Right atrium auricular region (tissue), 2 donors: ENCODE measurements at regions not wholly inside any gene's neighbourhood (a gene's known extent, or its start where the extent isn't known, plus 50 kb on each side); places are given as distances from the start of the nearest gene placed in this dataset.
A peak's percentile ranks its signal among the peaks of the same experiment; 100 is the strongest.

Experiments
- DNase-seq: peaks from one replicate; pipeline ENCODE4 v3.0.0-alpha.2; 2019; ENCODE audit warnings: low spot score
- H3K27ac ChIP-seq, 2 donors: fragments of 200-600 bp; sonication (generic); 1 replicate in 1 of 2; 2 replicates in 1 of 2; pipeline ENCODE4 v1.5.1; 2016 to 2019
- H3K27me3 ChIP-seq, 2 donors: fragments of 200-600 bp; sonication (generic); one replicate each; pipeline versions ENCODE4 v1.5.1 to v1.6.0; 2017 to 2019
- H3K36me3 ChIP-seq: fragments of 200-600 bp; sonication (generic); one replicate; pipeline ENCODE4 v1.5.1; 2016
- H3K4me1 ChIP-seq, 2 donors: fragments of 200-600 bp; sonication (generic); one replicate each; pipeline versions ENCODE4 v1.5.1 to v1.6.0; 2017 to 2019
- H3K4me3 ChIP-seq, 2 donors: fragments of 200-600 bp; sonication (generic); 1 replicate in 1 of 2; 2 replicates in 1 of 2; pipeline ENCODE4 v1.5.1; 2017 to 2019; ENCODE audit warnings: mild to moderate bottlenecking in 1 of 2, moderate library complexity in 1 of 2
- H3K9me3 ChIP-seq, 2 donors: fragments of 200-600 bp; sonication (generic); one replicate each; pipeline ENCODE4 v1.5.1; 2019
- TF ChIP-seq, protein P1 (sequence below), 2 donors: fragments of 200-600 bp; sonication (generic); IDR thresholded peaks; one replicate each; pipeline ENCODE4 v1.5.1; 2019; ENCODE audit warnings: antibody characterized with exemption in 2 of 2

DNA sequence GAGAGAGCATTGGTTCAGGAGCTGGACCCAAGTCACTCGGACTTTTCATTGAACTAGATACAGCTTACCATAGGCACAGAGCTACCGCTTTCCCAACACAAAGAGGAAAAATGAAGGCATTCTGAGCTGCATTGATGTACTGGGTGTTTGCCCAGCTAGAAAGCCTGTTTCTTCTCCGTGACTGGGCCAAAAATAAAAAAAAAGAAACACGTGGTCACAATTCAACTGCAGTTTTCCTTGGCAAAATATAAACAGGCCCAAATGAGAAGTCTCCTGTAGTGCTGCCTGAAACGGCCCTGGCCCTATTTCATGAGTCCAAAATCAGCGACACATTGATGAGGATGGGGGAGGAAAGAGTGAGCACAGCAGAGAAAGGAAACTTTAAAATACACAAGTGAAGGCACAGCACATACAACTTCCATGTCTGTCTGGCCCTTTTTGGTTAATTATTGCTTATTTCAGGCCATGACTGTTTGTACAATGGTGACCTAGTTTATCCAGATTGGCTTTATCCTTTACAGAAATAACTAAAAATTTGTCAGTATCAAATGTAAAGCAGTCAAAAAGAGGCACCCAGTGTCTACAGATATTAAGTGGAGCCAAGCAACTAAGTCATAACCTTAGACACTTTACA lies 179.7 kb downstream of the ICOS start:
- Histone ChIP-seq H3K36me3 (no peaks in the 10 kb centered on the region), H3K27me3 (no peaks in the 10 kb centered on the region), H3K9me3 (no peaks in the 10 kb centered on the region), H3K4me1 (peaks cover 0 to 45% of the 10 kb centered on the region in 2 donors), H3K4me3 (no peak overlapping the region), H3K27ac (peak overlapping the region; percentile 14 to 52)
- TF ChIP-seq, protein P1, sequence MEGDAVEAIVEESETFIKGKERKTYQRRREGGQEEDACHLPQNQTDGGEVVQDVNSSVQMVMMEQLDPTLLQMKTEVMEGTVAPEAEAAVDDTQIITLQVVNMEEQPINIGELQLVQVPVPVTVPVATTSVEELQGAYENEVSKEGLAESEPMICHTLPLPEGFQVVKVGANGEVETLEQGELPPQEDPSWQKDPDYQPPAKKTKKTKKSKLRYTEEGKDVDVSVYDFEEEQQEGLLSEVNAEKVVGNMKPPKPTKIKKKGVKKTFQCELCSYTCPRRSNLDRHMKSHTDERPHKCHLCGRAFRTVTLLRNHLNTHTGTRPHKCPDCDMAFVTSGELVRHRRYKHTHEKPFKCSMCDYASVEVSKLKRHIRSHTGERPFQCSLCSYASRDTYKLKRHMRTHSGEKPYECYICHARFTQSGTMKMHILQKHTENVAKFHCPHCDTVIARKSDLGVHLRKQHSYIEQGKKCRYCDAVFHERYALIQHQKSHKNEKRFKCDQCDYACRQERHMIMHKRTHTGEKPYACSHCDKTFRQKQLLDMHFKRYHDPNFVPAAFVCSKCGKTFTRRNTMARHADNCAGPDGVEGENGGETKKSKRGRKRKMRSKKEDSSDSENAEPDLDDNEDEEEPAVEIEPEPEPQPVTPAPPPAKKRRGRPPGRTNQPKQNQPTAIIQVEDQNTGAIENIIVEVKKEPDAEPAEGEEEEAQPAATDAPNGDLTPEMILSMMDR (IDR thresholded peaks at IDR 0.05): no peak
- no peak for DNase-seq

DNA sequence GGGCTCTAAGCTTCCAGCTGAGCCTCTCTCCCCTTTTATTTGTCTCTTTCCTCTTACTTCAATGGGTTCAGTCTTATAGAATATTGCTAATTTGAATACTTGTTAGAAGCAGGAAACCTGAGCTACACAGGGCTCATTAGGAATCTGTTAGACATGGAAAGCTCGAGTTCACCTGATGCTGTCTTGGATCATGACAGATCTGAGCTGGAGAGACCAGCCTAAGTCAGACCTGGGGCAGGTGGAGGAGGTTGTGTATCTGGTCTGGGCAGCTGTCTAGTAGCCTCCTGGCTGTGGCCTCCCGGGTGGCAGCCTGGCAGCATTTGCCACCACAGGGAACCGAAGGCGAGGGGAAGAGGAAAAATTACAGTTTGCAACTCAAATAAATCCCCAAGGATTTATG lies 185.9 kb downstream of the ICOS start:
- Histone ChIP-seq H3K27me3 (no peaks in the 10 kb centered on the region), H3K4me1 (no peaks in the 10 kb centered on the region), H3K27ac (no peak overlapping the region), H3K36me3 (no peaks in the 10 kb centered on the region), H3K4me3 (no peak overlapping the region), H3K9me3 (no peaks in the 10 kb centered on the region)
- TF ChIP-seq, protein P1 (IDR thresholded peaks at IDR 0.05): no peak
- no peak for DNase-seq

DNA sequence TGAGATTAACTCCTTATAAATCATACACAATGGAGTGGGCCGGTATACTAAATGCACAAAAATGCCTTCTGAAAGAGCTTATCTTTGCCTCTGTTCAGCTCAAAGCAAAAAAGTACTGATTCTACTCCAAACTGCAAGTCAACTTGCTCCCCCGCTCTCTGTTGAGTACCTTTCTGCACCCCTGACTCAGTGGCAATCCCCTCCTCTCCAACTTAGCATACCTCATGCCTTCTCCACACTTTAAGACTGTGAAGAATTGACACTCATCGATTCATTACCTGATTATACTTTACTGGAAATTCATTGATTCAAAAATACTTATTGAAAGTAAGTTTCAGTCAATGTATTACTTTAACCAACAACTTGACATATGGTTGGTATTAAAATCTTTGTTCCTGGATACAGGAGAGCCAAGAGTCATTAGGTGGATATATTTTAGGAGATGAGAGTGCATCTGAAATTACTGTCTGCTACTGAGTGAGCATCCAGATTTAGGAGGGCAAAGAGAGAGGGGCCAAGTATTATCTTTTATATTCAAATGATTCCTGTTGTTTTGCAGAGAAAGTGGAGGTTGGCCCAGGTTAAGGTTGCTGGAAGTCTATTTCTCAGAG lies 187.7 kb downstream of the ICOS start:
- H3K4me3 ChIP-seq: no peak overlapping the region
- H3K27me3 ChIP-seq: no peaks in the 10 kb centered on the region
- H3K27ac ChIP-seq: no peak overlapping the region
- H3K36me3 ChIP-seq: no peaks in the 10 kb centered on the region
- TF ChIP-seq, protein P1 (IDR thresholded peaks at IDR 0.05): no peak
- H3K4me1 ChIP-seq: no peaks in the 10 kb centered on the region
- H3K9me3 ChIP-seq: no peaks in the 10 kb centered on the region
- DNase-seq: no peak

DNA sequence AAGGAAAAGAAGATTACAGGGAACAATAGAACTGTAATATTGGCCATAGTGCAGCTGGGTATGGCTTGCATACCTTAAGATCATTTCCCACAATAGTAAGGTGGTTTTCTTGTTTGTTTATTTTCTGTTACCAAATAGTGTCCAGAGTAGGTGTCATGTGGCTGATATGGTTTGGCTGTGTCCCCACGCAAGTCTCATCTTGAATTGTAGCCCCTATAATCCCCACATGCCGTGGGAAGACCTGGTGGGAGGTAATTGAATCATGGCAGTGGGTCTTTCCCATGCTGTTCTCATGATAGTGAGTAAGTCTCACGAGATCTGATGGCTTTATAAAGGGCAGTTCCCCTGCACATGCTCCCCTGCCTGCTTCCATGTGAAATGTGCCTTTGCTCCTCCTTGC lies 190.1 kb downstream of the ICOS start:
- no peaks in the 10 kb centered on the region for H3K9me3 ChIP-seq
- DNase-seq: no peak
- TF ChIP-seq, protein P1 (IDR thresholded peaks at IDR 0.05): no peak

DNA sequence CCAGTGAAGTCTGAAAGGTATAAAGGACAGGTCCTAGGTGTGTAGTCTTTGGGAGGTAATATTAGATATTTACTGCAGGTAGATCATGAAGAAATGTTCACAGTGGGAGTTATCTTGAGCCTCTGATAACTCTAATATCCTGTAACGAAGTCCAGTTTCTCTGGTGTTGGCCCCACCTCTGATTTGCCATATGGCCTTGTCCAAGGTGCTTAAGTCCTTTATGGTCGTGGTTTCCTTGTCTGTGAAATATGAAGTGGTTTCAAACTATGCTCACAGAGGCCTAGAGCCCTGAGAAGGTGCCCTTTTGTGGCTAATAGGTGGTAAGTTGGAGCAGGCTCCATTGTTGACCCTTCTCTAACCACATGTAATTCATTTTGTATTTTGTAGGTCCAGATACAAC lies 190.7 kb downstream of the ICOS start:
- Histone ChIP-seq H3K9me3 (no peaks in the 10 kb centered on the region), H3K4me3 (no peak overlapping the region), H3K27ac (no peak overlapping the region), H3K36me3 (no peaks in the 10 kb centered on the region), H3K4me1 (peaks cover 0 to 8% of the 10 kb centered on the region in 2 donors), H3K27me3 (no peaks in the 10 kb centered on the region)
- DNase-seq: no peak
- TF ChIP-seq, protein P1 (IDR thresholded peaks at IDR 0.05): no peak

More for the DNA sequence above, 190.1 kb downstream of the ICOS start:
- Histone ChIP-seq H3K27me3 (no peaks in the 10 kb centered on the region), H3K4me1 (peaks cover 0 to 8% of the 10 kb centered on the region in 2 donors), H3K4me3 (no peak overlapping the region), H3K36me3 (no peaks in the 10 kb centered on the region), H3K27ac (no peak overlapping the region)
